NCI-H524 treated with DMSO at 0.1 percent for 48 hours (cell line): ENCODE measurements at regions not wholly inside any gene's neighbourhood (a gene's known extent, or its start where the extent isn't known, plus 50 kb on each side); places are given as distances from the start of the nearest gene placed in this dataset.
"Not testable (repeated sequence)": the region's sequence is repeated elsewhere in the genome, so short reads cannot be mapped to it uniquely, and the experiment has no call there.

ENCODE experiments used
- DNase-seq: peaks from one replicate; lab custom pipeline; 2025; lab: John Stamatoyannopoulos, UW

DNA sequence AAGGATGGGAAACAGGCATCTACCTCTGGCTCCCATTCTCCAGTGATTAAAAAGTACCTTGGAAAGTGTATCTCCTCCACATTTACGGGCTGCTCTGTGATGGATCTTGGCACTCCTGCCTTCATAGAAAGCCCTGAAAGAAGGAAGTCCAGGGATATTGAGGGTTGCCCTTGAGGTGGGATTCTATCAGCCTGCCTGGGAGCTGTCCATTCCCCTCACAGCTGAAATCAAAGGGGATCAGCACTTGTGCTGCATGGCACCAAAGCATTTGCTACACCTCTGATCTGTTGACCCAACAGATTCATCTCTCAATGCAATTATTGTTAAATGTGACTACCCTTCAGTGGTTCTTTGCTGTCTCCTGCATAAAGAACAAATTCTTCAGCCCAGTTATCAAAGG, 442.0 kb upstream of the RUNX1 start:
- no peak for DNase-seq

DNA sequence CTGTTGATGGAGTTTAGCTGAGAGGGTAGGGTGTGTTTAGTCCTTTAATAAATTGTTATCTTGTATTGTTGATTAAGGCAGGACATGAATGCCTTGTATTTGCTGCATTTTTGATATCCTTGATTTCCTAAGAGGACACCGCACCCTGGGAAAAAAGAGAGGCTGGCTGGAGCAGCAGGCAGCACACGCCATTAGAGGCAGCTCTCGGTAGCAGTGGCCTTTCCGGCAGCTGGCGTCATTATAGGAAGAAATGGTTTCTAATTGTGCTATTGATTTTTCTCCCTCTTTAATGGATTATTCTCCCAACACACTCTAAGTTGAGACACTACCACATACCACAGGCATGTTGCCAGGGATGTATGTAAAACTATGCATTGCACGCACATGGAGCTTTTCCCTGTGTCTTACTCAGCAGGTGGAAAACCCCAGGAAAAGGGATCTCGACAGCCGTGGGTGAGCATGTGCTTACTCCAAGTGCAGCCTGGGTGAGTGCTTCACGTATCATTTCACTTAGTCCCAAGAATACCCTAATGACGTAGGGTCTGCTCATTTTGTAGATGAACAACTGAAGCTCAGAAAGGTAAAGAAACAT, 440.4 kb upstream of the RUNX1 start:
- DNase-seq, result no peak

DNA sequence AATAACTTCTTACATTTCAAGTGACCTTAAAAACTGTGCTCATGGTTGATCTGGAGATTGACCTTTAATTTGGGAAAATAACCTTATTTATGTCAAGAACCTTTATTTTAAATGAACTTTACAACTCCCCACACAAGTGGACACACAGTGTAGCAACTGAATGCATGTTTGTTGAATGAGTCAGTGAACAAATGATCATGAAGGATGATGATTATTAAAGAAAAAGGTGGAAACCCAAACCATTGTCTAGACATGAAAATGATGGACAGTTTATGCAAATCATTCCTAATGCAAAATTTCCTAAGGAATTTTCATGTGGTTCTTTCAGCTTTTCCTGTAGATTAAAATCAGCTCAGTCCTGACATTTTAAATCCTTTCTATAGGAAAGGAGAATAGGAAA, 439.8 kb upstream of the RUNX1 start:
- no peak for DNase-seq

DNA sequence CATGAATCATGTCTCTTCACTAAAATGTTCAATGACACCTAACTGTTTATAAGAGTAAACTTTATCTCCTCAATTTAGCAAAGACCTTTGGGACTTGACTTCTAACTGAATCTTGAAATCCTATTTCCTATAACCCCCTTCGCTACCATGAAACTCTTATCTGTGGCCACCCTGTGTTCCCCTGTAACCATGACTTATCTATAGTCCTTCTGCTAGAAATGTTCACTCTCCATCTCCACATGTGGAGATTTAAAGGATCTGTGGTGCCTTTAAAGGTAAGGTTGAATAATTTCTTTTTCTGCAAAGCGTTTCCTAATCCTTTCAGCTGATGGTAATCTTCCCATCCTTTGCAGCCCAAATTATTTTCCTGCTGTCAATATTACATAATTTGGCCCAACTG, 436.3 kb upstream of the RUNX1 start:
- no peak for DNase-seq

DNA sequence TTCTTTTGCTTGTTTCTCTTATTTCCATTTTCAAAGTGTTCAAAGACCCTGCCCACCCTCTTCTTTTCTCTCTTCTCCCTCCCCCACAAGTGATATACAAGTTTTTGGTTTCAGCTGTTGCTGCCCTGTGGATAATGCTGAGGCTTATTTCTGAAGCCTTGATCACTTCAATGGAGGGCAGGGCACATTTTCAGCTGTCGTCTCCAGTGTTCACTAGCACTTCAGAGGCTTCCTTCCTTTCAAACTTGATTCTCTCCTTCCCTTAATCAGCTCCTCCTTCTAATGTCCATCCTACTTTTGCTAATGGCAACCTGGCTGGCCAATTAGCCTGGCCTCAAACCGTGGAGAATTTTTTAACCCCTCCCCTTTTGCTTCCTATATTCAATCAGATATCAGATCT, 435.7 kb upstream of the RUNX1 start:
- DNase-seq, result no peak

DNA sequence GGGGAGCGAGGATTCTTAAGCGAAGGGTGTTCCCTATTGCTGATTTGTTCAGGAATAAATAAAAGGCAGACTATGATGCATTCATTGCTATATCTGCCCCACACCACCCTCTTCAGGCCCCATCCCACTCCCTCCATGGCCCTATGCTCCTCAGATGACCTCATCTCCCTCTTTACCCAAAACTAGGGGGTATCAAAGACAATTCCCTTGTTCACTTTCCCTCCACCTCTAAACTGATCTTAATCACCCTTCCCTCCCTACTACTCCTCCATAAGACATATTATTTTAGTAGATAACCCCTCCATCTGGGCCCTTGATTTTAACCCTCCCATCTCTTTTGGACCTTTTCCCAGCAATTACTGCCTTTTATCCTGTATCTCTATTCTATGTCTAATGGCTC, 434.9 kb upstream of the RUNX1 start:
- DNase-seq, result no peak

DNA sequence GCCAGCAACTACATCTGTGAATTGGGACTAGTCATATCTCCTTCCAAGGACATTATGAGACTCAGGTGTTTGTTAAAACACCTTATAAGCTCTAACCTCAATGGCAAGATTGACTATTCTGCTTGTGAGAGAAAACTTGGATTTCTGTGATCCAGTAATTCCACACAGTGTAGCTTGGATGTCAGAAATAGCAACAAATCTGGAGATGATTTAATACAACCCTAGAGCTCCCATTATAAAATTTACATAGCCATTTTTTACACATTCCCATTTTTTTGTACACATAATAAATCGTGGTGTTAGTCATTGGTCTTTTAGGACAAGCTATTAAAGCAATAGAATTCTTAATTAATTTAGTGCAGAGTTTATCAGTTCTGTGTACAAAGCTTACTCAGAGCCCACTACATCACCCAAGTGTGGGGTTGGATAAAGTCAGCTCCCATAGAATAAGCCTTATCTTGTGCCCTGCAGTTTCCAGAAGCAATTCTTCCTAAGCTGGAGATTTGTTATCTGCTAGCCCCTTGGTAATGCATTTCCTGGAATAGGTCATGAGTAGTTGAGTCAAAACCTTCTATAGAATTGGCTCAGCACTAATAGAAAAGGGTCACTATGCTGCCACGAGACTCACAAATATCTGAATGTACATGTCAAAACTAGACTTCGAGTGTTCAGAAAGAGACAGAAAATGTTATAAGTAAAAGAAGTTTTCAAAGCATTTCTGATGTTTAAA, 434.0 kb upstream of the RUNX1 start:
- no peak for DNase-seq

DNA sequence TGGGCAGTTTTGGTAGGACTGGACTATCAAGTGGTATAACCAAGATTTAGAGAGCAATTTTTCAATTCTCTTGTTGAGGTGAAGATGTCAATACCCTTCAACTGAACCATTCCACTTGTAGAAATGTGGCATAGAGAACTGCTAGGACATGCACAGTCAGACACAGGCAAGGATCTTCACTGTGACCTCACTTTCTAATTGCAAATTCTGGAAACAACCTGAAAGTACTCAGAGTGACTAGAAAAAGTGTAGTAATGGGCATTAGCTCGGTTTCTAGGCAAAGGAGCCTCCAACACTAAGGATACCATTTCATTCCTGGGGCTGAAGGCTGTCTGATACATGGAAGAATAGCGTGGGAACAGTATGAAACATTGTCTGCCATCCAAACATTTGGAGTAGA, 433.0 kb upstream of the RUNX1 start:
- DNase-seq, result no peak

DNA sequence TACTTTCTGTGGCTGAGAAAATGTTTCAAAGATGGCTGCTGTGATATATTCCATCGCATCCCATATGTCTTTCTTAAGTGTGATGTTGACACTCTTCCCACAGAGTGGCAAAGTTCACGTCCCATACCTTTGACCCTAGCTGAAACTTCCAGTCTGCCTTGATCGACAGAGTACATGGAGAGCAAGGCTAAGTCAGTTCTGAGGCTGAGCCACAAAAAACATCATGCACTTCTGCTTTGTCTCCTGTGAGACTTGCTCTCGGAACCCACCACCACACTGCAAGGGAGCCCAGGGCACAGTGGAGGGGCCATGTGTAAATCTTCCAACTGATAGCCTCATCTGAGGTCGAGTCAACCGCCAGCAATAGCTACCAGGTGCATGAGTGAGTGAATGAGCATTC, 431.9 kb upstream of the RUNX1 start:
- DNase-seq, result no peak

DNA sequence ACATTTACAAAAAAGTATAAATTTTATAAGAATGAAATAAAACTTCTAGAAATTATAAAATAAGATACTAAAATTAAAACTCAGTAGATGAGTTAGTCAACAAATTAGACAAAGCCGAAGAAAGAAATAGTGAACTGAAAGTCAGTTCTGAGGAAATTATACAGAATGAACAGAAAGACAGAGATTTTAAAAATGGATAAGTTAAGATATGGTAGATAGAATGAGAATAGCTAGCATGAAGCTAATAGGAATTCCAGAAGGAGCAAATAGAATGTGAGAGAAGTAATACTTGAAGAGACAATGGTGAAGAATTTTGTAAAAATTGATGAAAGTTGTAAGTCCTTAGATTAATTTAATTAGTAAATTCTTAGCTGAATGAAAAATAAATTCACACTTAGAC, 430.4 kb upstream of the RUNX1 start:
- DNase-seq, result no peak

DNA sequence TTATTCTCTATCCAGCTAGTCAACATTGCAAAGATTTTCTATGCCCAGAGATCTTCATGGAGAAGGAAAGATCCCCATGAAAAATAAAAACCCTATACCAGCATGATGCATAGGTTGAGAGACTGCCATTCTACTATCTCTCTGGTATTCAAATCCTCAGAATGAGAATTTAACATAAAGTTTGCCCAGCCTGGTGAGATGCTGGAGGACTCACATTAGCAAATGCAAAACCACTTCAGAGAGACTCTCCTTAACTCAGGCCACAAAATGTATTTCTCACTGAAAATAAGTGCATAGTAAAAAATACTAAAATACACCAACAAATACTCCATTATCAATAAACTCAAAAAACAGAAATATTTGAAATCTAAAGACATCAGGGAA, 430.0 kb upstream of the RUNX1 start:
- DNase-seq, result no peak

DNA sequence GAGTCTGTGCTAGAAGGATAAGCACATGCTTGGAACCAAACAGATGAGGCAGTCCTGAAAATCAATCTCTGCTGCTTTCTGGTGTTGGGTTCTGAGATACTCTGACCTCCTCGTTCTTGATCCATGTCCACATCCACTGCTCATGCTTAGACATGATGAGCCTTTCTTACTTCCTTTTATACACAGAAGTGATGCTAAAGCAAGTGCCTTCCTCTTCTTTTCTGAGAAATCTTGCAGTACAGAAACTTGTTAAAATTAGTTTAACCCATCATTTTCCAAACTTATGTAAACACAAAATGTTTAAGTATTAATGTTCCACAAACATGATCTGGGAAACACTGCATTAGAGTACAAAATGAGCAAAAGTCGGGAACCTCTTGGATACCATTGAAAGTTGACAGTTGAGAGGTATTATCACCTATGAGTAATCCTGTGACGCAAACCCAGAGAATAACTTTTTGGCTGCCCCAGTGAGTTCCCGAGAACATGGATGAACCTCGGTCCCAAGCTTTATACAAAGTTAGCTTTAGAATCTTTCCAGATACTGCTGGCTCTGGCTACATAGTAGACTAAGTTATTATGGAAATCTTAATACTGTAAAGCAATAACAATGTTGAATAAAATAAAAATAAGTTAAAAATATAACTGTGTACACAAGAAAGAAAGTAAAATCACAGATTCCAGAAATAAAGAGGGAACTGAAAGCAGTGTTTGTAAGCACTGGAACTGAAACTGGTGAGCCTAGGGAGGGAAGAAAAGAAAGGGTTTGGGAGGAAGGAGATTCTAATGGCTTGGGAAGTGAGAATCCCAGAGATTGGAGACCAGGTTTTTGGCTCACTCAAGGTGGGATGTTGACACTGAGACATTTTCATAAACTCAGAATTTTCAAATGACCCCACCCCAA, 429.3 kb upstream of the RUNX1 start:
- DNase-seq, result no peak

DNA sequence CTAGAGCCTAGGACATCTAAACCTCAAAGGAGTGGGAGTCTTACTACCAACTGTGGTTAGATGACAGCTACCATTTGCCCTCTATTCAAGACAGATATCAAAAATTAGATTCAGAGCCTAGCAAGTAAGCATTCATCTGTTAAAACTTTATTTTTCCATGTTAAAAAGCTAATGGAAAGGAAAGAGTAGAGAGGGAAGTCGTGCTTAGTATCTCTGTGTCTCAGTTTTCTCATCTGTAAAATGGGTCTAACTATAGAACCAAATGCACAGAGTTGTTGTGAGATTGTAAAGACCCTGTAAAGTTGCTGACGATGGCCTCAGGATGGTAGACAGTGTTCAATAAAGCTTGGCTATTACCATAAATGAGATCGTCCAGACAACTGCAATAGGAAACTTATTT, 428.5 kb upstream of the RUNX1 start:
- no peak for DNase-seq

DNA sequence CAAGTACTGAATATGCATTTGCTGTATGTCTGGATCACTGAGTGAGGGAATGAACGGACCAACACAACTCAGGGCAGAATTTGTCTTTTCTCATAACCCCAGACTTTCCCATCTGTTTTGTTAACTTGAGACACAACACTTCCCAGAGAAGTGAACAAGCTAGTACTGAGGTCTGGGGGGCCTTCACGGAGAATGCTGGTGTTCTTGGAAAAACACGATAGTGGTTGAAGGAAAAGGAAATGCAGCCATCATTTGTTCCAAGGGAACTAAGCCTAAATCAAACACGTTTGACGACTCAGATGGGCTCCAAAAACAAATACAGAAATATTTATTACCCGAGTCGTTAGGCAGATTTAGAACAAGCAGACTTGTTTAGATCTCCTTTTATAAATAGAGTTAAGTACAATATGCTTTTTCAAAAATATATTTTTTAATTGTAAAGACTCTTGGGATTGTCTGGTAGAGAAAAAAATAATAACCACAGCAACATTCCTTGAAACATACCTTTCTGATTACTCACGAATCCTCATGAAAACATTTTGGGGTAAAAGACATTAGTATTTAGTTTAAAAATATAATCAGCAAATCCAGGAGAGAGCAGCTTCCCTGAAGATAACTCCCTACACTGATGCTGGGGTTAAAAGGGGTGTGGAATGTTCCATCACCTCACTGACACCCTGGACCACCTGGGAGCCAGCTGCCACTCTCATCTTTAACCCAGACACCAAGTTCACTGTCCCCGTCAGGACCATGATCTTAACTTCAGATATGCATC, 427.7 kb upstream of the RUNX1 start:
- DNase-seq, result no peak

DNA sequence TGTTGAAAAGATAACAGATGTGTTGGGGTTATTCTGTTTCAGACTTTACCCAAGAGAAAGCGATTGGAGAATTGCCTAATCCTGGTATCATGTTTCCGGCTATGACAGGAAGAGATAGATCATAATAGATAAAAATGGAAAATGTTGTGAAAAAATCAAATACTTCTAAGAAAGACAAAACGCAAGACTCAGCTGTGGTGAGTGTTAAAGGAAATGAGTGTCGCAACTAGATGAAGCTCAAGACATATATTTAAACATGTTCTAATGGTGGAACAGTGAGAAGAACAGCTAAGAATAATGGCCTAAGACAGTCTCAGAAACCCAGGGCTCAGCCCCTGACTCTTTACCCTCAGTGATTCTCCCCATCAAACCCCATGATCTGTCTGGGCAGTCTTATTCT, 426.7 kb upstream of the RUNX1 start:
- no peak for DNase-seq

DNA sequence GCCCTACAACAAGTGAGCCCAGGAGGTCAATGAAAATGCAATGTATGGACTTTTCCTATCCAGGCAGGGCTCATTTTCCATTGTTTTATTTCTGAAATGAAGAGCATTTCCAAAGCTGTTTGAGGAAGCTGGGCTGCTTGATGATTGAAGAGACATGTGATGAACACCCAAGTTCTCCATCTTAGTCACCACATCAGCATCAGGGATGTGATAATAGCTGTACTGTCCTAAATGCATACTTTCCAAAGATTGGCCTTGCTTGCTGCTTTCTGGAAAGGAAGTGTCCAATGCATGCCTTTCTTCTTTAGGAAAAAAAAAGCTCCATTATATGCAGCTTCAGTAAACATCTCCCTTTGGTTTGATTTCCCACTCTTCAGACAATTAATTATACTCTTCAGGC, 425.9 kb upstream of the RUNX1 start:
- no peak for DNase-seq

DNA sequence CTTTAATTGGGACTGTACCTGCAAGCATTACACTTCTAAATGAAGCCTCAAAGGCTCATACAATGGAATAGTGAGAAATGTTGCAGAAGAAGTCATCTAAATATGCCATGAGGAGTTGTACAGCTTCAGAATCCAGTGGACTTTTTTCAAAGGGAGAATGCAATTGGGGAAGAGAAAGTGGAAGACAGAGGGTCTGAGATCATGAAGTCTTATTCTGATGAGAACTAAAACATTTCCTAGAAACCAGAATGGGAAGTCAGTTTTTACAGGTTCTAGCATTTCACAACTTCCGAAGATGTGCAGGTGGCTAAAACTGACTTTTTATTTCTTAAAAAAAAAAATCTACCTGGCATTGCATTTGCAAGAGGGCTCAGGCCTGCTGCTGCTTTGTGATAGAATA, 424.4 kb upstream of the RUNX1 start:
- no peak for DNase-seq

DNA sequence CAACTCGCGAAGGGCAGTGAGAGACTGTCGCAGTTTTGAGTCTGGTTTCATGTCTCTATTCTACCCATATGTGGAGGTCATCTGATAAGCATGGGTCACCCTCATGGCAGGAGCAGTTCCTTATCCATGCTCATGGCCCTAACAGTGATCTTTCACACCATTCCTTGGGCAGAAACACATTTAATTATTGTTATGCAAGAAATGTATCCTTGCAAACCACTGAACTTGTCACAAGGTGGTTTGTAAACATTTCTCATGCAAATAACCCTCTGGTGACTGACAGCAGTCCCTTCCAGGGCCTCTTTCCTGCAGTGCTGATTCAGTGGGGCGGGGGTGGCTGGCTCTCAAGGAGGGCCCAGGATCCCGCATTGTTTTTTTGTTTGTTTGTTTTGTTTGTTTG, 421.4 kb upstream of the RUNX1 start:
- DNase-seq, result no peak

DNA sequence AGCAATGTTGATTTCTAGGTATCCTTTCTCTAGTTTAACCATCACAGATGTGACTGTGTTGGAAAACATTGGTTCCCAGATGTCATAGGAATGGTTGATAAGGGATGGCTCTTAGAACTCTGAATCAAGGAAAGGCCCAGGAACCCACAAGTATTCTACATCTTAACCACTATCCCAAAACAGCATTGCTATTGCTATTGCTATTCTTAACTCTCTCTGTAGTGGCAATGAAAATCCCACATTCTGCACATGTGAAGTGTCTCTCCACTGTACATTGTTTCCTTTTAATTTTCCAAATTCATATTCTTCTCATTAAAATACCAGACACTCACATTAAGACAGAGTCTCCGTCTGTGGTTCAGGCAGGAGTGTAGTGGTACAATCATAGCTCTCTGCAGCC, 420.4 kb upstream of the RUNX1 start:
- DNase-seq, result no peak

DNA sequence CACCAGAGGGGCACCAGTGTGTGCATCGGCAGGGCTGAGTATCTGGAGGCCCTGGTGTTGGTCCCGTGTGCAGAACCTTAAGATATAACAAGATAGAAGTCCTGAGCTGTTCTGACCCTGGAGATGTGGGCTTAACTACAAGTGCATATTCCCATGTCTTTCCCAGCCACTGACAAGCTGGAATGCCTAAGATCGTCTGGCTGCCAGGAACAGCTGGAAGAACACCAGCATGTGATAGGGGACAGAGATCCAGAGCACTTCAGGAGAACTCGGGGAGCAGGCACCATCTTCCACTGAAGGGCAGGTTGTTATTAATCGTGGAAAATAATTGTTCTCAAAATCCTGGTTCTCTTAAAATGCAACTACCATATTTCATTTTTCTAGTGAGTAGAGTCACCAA, 419.9 kb upstream of the RUNX1 start:
- DNase-seq, result no peak

DNA sequence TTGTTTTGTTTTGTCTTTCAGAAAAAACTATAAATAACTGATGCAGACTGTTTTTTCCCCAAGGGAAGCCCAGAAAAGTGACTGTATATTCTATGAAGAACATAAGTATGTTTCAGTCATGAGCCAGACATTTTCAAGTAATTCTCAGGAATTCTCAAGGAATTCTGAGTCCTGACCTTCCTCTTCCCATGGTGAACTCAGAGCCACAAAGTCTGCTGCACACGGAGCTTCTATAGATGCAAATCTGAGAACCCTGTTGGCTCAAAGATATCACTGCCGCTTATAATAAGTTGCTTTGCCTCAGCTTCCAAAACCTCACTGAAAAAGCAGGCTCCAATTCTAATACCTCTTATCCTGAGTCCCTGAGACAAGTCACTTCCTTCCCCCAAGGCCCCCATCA, 418.5 kb upstream of the RUNX1 start:
- DNase-seq, result no peak

DNA sequence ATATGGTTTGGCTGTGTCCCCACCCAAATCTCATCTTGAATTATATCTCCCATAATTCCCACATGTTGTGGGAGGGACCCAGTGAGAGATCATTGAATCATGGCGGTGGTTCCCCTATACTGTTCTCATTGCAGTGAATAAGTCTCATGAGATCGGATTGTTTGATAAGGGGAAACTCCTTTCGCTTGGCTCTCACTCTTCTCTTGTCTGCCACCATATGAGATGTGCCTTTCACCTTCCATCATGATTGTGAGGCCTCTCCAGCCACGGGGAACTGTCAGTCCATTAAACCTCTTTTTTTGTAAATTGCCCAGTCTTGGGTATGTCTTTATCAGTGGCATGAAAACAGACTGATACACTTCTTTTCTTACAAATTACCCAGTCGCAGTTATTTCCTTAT, 417.6 kb upstream of the RUNX1 start:
- DNase-seq, result not testable (repeated sequence)

DNA sequence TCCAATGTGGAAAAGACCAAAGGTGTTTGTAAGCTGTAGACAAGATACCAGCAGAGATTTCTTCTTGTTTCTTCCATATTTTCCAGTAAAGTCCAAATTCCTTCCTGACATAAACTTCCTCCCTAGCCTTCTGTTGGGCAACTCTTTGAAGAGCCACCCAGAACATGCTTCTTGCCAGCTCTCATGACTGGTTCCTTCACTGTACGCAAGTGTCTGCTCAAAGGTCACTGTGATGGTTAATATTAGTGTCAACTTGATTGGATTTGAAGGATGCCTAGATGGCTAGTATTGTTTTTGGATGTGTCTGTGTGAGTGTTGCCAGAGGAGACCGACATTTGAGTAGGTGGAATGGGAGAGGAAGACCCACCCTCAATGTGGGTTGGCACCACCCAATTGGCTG, 416.6 kb upstream of the RUNX1 start:
- no peak for DNase-seq
